ENCODE measurements at regions not wholly inside any gene's neighbourhood (a gene's known extent, or its start where the extent isn't known, plus 50 kb on each side); places are given as distances from the start of the nearest gene placed in this dataset.

DNA sequence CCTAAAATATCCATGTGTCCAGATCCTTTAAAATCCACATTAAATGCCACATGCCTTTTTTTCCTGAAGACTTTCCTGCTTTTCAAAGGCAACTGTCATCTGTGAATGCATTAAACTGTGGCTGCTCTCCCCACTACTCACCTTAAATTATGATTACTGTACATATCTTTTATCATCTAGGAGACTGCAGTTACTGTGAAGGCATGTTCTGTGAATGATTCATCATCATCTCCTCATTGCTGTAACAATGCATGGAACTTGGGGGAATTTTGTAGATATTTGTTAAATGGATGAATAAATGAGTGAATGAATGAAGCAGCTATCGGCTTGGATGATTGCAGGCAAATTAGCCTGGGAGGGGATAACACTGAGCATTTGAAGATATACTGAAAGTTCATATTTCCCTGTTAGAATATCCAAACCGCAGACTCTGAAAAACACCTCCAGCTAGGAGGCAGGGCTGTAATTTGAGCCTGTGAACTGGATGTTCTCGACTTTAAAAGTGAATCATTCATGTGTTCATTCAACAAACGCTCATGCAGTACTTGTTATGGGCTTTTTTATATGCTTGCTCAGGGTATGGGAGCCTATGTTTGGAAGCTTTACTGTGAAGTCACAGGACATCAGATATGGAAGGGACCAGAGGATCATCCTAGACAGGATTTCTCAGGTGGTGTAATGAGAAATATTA is 519.2 kb downstream of the KIF4B start:
- TF ChIP-seq NR2F2 (IDR thresholded peaks at IDR 0.05) (no peak), YY1 (IDR thresholded peaks at IDR 0.05) (no peak), HNF4A (conservative IDR thresholded peaks at IDR 0.05) (no peak), FOXA1 (IDR thresholded peaks at IDR 0.05) (no peak), TAF1 (conservative IDR thresholded peaks at IDR 0.05) (no peak), EGR1 (IDR thresholded peaks at IDR 0.05; ENCODE audit: low read depth in 2 of 2) (no peak), RXRA (IDR thresholded peaks at IDR 0.05) (no peak), JUND (IDR thresholded peaks at IDR 0.05) (no peak), SP1 (IDR thresholded peaks at IDR 0.05) (no peak), RAD21 (IDR thresholded peaks at IDR 0.05) (no peak), FOXA2 (IDR thresholded peaks at IDR 0.05) (no peak), HNF4G (IDR thresholded peaks at IDR 0.05) (no peak), GABPA (IDR thresholded peaks at IDR 0.05 in 1 of 2, conservative IDR thresholded peaks at IDR 0.05 in 1 of 2) (no peak)
- TF ChIP-seq, protein P1, sequence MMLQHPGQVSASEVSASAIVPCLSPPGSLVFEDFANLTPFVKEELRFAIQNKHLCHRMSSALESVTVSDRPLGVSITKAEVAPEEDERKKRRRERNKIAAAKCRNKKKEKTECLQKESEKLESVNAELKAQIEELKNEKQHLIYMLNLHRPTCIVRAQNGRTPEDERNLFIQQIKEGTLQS (IDR thresholded peaks at IDR 0.05), result no peak
- TF ChIP-seq, protein P2, sequence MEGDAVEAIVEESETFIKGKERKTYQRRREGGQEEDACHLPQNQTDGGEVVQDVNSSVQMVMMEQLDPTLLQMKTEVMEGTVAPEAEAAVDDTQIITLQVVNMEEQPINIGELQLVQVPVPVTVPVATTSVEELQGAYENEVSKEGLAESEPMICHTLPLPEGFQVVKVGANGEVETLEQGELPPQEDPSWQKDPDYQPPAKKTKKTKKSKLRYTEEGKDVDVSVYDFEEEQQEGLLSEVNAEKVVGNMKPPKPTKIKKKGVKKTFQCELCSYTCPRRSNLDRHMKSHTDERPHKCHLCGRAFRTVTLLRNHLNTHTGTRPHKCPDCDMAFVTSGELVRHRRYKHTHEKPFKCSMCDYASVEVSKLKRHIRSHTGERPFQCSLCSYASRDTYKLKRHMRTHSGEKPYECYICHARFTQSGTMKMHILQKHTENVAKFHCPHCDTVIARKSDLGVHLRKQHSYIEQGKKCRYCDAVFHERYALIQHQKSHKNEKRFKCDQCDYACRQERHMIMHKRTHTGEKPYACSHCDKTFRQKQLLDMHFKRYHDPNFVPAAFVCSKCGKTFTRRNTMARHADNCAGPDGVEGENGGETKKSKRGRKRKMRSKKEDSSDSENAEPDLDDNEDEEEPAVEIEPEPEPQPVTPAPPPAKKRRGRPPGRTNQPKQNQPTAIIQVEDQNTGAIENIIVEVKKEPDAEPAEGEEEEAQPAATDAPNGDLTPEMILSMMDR (IDR thresholded peaks at IDR 0.05; ENCODE audit: low read depth, low read length, missing input control), result no peak
- TF ChIP-seq, protein P3, sequence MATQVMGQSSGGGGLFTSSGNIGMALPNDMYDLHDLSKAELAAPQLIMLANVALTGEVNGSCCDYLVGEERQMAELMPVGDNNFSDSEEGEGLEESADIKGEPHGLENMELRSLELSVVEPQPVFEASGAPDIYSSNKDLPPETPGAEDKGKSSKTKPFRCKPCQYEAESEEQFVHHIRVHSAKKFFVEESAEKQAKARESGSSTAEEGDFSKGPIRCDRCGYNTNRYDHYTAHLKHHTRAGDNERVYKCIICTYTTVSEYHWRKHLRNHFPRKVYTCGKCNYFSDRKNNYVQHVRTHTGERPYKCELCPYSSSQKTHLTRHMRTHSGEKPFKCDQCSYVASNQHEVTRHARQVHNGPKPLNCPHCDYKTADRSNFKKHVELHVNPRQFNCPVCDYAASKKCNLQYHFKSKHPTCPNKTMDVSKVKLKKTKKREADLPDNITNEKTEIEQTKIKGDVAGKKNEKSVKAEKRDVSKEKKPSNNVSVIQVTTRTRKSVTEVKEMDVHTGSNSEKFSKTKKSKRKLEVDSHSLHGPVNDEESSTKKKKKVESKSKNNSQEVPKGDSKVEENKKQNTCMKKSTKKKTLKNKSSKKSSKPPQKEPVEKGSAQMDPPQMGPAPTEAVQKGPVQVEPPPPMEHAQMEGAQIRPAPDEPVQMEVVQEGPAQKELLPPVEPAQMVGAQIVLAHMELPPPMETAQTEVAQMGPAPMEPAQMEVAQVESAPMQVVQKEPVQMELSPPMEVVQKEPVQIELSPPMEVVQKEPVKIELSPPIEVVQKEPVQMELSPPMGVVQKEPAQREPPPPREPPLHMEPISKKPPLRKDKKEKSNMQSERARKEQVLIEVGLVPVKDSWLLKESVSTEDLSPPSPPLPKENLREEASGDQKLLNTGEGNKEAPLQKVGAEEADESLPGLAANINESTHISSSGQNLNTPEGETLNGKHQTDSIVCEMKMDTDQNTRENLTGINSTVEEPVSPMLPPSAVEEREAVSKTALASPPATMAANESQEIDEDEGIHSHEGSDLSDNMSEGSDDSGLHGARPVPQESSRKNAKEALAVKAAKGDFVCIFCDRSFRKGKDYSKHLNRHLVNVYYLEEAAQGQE (IDR thresholded peaks at IDR 0.05), result no peak
- TF ChIP-seq, protein P4, sequence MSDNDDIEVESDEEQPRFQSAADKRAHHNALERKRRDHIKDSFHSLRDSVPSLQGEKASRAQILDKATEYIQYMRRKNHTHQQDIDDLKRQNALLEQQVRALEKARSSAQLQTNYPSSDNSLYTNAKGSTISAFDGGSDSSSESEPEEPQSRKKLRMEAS (IDR thresholded peaks at IDR 0.05), result no peak
- TF ChIP-seq, protein P5, sequence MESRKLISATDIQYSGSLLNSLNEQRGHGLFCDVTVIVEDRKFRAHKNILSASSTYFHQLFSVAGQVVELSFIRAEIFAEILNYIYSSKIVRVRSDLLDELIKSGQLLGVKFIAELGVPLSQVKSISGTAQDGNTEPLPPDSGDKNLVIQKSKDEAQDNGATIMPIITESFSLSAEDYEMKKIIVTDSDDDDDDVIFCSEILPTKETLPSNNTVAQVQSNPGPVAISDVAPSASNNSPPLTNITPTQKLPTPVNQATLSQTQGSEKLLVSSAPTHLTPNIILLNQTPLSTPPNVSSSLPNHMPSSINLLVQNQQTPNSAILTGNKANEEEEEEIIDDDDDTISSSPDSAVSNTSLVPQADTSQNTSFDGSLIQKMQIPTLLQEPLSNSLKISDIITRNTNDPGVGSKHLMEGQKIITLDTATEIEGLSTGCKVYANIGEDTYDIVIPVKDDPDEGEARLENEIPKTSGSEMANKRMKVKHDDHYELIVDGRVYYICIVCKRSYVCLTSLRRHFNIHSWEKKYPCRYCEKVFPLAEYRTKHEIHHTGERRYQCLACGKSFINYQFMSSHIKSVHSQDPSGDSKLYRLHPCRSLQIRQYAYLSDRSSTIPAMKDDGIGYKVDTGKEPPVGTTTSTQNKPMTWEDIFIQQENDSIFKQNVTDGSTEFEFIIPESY (IDR thresholded peaks at IDR 0.05), result no peak
- WGBS, result 73% methylated on average over 4 of the region's 4 CpGs
- Histone ChIP-seq H3K9ac (ENCODE audit: low read depth in 1 of 2, low read length in 2 of 2) (no peak overlapping the region), H3K9me3 (ENCODE audit: control insufficient read depth in 4 of 4, low read length in 3 of 4) (no peaks in the 10 kb centered on the region), H3K27me3 (ENCODE audit: control insufficient read depth in 4 of 4, insufficient read depth in 4 of 4, low read length in 3 of 4) (no peaks in the 10 kb centered on the region), H3K4me3 (ENCODE audit: low read depth in 1 of 3, low read length in 3 of 3) (no peak overlapping the region), H3K36me3 (ENCODE audit: control insufficient read depth in 4 of 4, insufficient read depth in 3 of 4, low read depth in 1 of 4, low read length in 3 of 4) (no peaks in the 10 kb centered on the region), H3K4me1 (ENCODE audit: control insufficient read depth in 4 of 4, insufficient read depth in 4 of 4, low read length in 3 of 4) (no peaks in the 10 kb centered on the region), H3K27ac (ENCODE audit: low read depth in 1 of 2, low read length in 2 of 2) (no peak overlapping the region)
- no peak for DNase-seq (ENCODE audit: low spot score)

Data from liver (tissue), 8 donors.